Urinary bladder (tissue), 3 donors: ENCODE measurements at regions not wholly inside any gene's neighbourhood (a gene's known extent, or its start where the extent isn't known, plus 50 kb on each side); places are given as distances from the start of the nearest gene placed in this dataset.

Source experiments
- DNase-seq: peaks from one replicate; pipeline ENCODE4 v3.0.0-alpha.2; 2015; ENCODE audit errors: extremely low spot score
- H3K27ac ChIP-seq: one replicate; pipeline ENCODE4 v1.5.1; 2013; ENCODE audit warnings: low read depth, mild to moderate bottlenecking, moderate library complexity
- H3K36me3 ChIP-seq: one replicate; pipeline ENCODE4 v1.6.1; 2013; ENCODE audit warnings: mild to moderate bottlenecking, moderate library complexity; ENCODE audit not compliant: insufficient read depth
- H3K4me1 ChIP-seq: one replicate; pipeline ENCODE4 v1.6.1; 2013; ENCODE audit warnings: mild to moderate bottlenecking, moderate library complexity; ENCODE audit not compliant: insufficient read depth
- H3K4me3 ChIP-seq: one replicate; pipeline ENCODE4 v1.5.1; 2013; ENCODE audit warnings: low read depth, low read length
- WGBS: extraction: QIAGEN DNeasy Blood & Tissue Kit; methylation state at CpG from one replicate; pipeline ENCODE4 v1.1.7; 2013; 5-methylcytosine and 5-hydroxymethylcytosine counted together
- donor health status: healthy with polysubstance abuse.
- donor health status: healthy.

DNA sequence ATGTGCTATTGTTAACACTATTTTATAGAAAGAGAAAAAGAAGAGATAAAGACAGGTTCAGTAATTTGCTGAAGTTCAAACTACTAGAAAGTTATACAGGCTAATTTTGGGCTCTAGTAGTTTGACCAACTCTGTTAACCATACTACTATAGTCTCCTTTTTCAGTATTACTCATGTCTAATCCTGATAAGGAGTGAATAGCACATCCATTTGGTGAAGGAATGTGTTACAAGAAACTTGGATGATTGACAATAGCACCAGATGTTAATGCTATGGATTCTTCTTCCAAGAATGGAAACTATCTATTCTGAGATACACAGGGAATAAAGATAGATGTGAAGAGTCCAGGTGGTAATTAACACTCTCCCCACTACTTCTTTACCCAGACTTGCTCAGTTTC is 677.3 kb downstream of the PRELID2 start:
- Histone ChIP-seq H3K36me3 (no peaks in the 10 kb centered on the region), H3K4me3 (no peak overlapping the region), H3K27ac (no peak overlapping the region), H3K4me1 (no peaks in the 10 kb centered on the region)
- DNase-seq: no peak

DNA sequence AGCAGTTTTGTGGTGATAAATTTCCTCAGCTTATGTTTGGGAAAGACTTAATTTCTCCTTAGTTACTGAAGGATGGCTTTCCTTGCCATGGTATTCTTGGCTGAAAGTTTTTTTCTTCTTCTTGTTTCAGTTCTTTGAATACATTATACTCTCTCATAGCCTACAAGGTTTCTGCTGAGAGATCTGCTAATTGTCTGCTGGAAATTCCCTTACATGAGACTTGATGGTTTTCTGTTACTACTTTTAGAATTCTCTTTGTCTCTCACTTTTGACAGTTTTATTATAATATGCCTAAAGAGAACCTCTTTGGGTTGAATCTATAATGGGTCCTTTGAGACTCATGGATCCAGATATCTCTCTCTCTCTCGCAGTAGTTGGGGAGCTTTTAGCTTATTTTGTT is 693.6 kb downstream of the PRELID2 start:
- Histone ChIP-seq H3K27ac (no peak overlapping the region), H3K36me3 (no peaks in the 10 kb centered on the region), H3K4me1 (no peaks in the 10 kb centered on the region), H3K4me3 (no peak overlapping the region)
- no peak for DNase-seq
- 60% methylated on average over 1 of the region's 1 CpG for WGBS

DNA sequence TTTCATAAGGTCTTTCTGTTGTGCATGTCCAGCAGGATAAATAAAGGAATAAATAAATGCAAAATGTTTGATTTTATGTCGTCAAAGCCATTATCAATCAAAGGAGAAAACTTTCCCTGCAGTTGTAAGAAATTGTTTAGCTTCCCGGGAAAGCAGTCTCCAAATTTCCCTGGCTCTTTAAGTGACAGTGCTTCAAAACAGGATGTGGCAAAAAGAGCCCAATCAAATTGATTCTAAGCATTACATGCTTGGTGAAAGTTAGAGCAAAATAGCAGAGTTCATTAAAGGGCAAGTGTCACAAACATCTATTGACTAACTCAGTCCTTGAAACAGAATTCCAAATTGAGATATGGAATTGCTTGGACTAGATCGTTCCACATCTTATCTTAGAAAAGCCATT is 704.1 kb downstream of the PRELID2 start:
- no peak for DNase-seq
- WGBS: 29% methylated on average over 3 of the region's 3 CpGs
- H3K36me3 ChIP-seq: no peaks in the 10 kb centered on the region

DNA sequence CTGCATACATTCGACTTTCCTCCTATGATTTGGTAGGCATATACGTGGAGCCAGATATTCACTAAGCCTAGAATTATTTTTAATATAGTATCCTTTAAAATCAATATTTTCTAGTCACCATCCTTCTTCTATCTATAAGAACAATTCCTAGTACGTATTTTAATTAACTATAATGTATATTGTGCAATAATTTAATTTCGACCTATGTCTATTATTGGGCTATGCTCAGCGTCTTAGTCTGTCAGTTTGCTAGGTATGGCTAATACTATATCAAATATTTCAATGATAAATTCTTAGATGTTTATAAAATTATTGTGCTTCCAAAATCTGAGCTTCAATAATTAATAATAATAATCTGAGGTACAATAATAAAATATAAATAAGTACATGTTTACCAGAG is 705.3 kb downstream of the PRELID2 start:
- 88% methylated on average over 5 of the region's 5 CpGs for WGBS
- DNase-seq: no peak
- Histone ChIP-seq H3K4me1 (no peaks in the 10 kb centered on the region), H3K36me3 (no peaks in the 10 kb centered on the region), H3K4me3 (no peak overlapping the region), H3K27ac (no peak overlapping the region)

More for the DNA sequence above, 704.1 kb downstream of the PRELID2 start:
- no peak overlapping the region for H3K27ac ChIP-seq
- H3K4me1 ChIP-seq: no peaks in the 10 kb centered on the region
- H3K4me3 ChIP-seq: no peak overlapping the region

DNA sequence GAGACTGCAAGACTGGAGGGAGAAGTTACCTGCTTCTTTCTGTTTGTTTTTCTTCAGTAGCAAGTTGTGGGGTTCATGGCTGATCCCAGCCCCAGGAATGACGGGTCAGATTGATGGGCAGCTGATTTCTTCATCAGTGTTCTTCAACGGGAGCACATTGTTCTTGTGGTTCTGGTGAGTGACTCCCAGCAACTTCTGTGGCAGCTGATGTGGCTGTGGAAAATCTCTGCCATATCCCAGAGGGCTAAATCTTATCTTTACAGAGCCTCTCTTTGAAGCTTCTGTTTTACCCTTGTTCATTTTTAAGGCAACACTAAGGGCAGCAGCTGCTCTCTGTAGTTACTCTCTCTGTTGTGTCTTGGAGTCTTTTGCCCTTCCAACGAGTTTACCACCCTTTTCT is 710.3 kb downstream of the PRELID2 start:
- 43% methylated on average over 3 of the region's 3 CpGs for WGBS
- no peak for DNase-seq
- no peak overlapping the region for H3K4me3 ChIP-seq
- H3K27ac ChIP-seq: no peak overlapping the region
- no peaks in the 10 kb centered on the region for H3K4me1 ChIP-seq
- H3K36me3 ChIP-seq: no peaks in the 10 kb centered on the region

DNA sequence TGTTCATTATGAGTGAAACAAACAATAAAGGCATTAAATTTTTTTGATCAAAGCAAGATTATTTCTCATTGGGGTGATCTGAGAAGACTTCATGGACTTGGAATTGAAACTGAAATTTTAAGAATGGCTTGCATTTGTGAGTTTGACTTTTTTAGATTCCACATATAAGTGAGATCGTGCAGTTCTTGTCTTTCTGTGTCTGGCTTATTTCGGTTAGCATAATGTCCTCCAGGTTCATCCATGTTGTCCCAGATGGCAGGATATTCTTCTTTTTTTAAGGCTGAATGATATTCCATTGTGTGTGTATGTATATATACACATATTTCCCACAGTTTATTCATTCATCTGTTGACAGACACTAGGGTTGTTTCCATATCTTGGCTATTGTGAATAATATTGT is 716.5 kb downstream of the PRELID2 start:
- Histone ChIP-seq H3K36me3 (no peaks in the 10 kb centered on the region), H3K4me3 (no peak overlapping the region), H3K27ac (no peak overlapping the region), H3K4me1 (no peaks in the 10 kb centered on the region)
- 89% methylated on average over 2 of the region's 2 CpGs for WGBS
- no peak for DNase-seq

DNA sequence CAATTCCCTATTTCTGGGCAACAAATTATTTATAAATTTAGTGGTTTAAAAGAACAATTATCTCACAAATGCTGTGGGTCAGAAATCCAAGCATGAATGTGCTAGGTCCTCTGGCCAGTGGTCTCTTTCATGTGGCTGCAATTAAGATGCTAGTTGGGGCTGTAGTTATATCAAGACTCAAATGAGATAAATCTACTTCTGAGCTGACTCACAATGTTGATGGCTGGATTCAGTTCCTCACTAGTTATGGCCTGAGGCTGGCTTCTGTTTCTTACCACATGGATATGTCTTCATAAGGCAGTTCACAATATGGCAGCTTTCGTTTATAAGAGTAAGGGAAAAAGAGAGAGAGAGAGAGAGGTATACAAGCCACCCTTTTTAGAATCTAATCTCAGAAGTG is 717.0 kb downstream of the PRELID2 start:
- WGBS: 61% methylated on average over 1 of the region's 1 CpG
- no peak overlapping the region for H3K27ac ChIP-seq

DNA sequence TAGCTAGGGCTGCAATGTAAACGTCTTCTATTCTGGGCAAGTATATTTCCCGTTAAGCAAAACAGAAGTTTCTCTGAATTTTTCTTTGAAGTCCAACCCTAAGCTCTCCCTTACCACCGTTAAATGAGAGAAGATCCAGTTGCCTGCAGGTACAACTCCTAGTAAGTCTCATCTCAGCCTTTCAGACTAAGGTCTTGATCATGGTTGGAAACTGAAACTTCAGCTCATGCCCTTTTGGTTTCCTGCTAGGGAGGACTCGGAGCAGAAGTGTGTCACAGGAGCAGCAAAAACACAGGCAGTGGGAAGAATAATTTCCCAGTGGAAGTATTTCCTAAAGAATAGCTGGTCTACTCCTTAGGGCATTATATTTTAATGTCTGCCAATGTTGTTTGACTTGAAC is 717.9 kb downstream of the PRELID2 start:
- 78% methylated on average over 4 of the region's 4 CpGs for WGBS
- H3K36me3 ChIP-seq: no peaks in the 10 kb centered on the region
- H3K27ac ChIP-seq: no peak overlapping the region
- H3K4me3 ChIP-seq: no peak overlapping the region
- no peak for DNase-seq
- no peaks in the 10 kb centered on the region for H3K4me1 ChIP-seq

More for the DNA sequence above, 717.0 kb downstream of the PRELID2 start:
- Histone ChIP-seq H3K4me3 (no peak overlapping the region), H3K36me3 (no peaks in the 10 kb centered on the region), H3K4me1 (no peaks in the 10 kb centered on the region)
- no peak for DNase-seq

DNA sequence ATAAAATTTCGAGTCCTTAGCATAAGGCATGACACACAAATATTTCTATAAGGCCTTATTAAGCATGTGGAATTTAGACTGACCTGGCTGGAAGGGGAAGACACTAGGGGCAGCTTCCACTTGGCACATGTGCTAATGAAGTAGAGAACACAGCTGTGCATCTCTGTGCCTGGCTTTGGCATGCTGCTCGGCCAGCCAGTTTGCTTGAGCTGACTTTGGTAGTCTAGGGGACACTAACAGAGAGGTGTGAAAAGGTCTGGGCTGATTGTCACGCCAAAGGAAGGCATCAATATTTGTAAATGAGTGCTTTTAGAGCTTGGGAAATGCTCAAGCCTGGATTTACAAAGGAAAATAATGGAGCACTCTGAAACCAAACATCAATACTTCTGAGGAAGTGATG is 723.7 kb downstream of the PRELID2 start:
- Histone ChIP-seq H3K4me1 (no peaks in the 10 kb centered on the region), H3K4me3 (no peak overlapping the region), H3K36me3 (no peaks in the 10 kb centered on the region), H3K27ac (no peak overlapping the region)
- 48% methylated on average over 3 of the region's 3 CpGs for WGBS
- no peak for DNase-seq

DNA sequence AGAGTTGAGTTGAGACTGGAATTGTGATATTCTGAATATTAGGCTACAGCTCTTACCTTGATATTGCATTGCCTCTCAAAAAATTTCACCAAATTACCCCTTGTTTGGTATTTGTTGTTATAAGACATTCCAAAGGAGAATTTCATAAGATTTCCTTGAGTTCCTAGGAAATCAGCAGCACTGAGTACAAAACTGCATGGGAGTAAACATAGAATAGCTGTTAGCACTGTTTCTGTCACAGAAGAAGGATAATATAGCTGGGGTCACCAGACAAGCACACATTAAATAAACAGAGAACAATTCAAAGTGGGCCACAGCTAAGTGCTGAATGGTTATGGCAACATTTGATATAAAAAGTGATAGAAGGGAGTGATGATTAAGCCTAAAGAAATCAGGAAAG is 724.3 kb downstream of the PRELID2 start:
- no peak overlapping the region for H3K4me3 ChIP-seq
- H3K4me1 ChIP-seq: no peaks in the 10 kb centered on the region
- DNase-seq: no peak
- no peak overlapping the region for H3K27ac ChIP-seq
- H3K36me3 ChIP-seq: no peaks in the 10 kb centered on the region

DNA sequence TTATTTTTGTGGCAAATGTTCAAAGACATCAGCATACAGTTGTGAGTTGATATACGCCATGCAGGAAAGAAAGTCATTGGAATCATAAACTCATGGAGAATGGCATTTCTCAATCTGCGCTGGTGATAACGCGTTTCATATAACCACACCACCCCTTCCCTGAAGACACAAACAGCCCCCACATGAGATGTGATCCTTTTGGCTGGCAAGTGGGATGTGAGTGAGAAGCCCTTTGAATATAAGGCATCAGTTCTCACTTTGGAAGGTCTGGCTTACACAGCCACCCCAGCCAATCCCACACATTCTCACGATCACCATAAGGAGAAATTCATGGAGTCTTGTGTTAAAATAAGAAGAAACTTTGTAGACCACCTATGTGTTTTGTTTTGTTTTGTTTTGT is 725.0 kb downstream of the PRELID2 start:
- H3K36me3 ChIP-seq: no peaks in the 10 kb centered on the region
- 85% methylated on average over 5 of the region's 5 CpGs for WGBS
- H3K4me1 ChIP-seq: no peaks in the 10 kb centered on the region
- no peak for DNase-seq
- no peak overlapping the region for H3K27ac ChIP-seq
- H3K4me3 ChIP-seq: no peak overlapping the region

DNA sequence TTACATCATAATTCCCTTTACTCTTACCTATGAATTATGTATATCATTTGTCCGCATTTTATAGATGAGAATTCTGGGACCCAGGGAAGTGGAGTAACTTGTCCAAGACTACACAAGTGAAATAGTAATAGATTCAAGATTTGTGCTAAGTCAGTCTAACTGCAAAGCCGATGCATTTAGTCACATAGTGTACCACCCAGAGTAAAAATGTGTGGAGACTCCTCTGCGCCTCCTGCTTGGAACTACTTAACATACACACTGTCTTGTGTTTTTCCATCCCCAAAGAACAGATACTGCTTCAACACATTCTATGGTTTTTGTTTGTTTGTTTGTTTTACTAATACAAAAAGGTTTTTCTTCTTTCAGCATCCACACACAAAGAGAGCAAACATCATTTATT is 729.8 kb downstream of the PRELID2 start:
- WGBS: 92% methylated on average over 3 of the region's 3 CpGs
- H3K4me1 ChIP-seq: no peaks in the 10 kb centered on the region
- no peak overlapping the region for H3K27ac ChIP-seq
- DNase-seq: no peak
- H3K36me3 ChIP-seq: no peaks in the 10 kb centered on the region
- no peak overlapping the region for H3K4me3 ChIP-seq

DNA sequence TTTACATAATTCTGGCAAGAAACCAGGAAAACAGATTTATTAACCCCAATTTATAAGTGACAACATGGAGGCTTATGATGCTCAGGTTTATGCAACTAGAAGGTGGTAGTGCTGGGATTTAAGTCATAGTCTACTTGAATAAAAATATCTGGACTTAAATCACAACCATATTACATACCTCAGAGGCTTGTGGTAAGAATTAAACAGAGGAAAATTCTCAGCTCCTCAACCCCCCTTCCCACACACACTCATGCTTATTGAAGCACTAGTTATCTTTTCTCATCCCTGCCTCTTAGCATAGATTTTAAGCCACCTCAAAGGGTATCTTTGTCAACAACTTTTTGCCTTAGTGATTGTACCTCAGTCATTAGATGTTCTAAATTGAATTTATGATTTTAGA is 731.0 kb downstream of the PRELID2 start:
- no peak for DNase-seq
- Histone ChIP-seq H3K4me1 (no peaks in the 10 kb centered on the region), H3K27ac (no peak overlapping the region), H3K4me3 (no peak overlapping the region), H3K36me3 (no peaks in the 10 kb centered on the region)

DNA sequence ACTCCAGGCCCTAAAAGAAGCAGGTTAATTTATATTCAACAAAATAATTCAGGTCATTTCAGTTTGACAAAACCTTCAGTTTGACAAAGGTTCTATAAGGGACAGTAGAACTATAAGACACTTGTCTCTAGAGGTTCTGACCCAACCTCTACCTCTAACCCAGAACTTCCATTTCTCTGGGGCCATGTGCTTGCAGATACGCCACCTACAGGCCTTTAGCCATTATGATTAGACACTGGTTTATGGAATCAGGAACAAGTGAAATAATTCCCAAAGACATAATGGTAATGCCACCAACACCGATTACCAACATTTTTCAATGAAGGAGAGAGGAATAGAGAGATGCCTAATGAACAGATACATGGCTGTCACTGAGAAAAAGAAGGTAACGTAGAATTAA is 733.9 kb downstream of the PRELID2 start:
- H3K27ac ChIP-seq: no peak overlapping the region
- 92% methylated on average over 3 of the region's 3 CpGs for WGBS
- no peak overlapping the region for H3K4me3 ChIP-seq
- no peak for DNase-seq
- no peaks in the 10 kb centered on the region for H3K36me3 ChIP-seq
- H3K4me1 ChIP-seq: no peaks in the 10 kb centered on the region

DNA sequence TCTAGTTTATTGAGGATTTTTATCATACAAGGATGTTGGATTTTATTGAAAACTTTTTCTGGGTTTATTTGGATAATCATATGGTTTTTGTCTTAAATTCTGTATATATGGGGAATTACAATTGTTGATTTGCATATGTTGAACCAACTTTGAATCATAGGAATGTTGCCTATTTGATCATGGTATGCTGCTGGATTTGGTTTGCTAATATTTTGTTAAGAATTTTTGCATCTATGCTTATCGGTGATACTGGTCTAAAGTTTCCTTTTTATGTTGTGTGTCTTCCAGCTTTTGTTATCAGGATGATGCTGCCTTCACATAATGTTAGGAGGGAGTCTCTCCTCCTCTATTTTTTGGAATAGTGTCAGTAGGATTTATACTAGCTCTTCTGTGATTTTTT is 745.0 kb downstream of the PRELID2 start:
- no peak overlapping the region for H3K4me3 ChIP-seq
- 90% methylated on average over 1 of the region's 1 CpG for WGBS
- DNase-seq: no peak
- H3K36me3 ChIP-seq: no peaks in the 10 kb centered on the region
- no peak overlapping the region for H3K27ac ChIP-seq
- H3K4me1 ChIP-seq: no peaks in the 10 kb centered on the region
